T-helper 2 cell treated with Interferon-gamma antibody and Interleukin-4, amounts not matched to agents 5 μg/mL and 100 μg/mL, for 36 hours (primary cell): ENCODE measurements at regions not wholly inside any gene's neighbourhood (a gene's known extent, or its start where the extent isn't known, plus 50 kb on each side); places are given as distances from the start of the nearest gene placed in this dataset.
"Not testable (repeated sequence)": the region's sequence is repeated elsewhere in the genome, so short reads cannot be mapped to it uniquely, and the experiment has no call there.

Experiments used
- DNase-seq: peaks from one replicate; pipeline ENCODE4 v3.0.0; 2021; ENCODE audit warnings: low spot score
- H3K27ac Mint-ChIP-seq: one replicate; pipeline ENCODE4 v1.8.0; 2021; ENCODE audit warnings: mild to moderate bottlenecking, mixed read lengths
- H3K27me3 Mint-ChIP-seq: one replicate; pipeline ENCODE4 v1.8.0; 2021; ENCODE audit warnings: low read depth, mixed read lengths
- H3K36me3 Mint-ChIP-seq: one replicate; pipeline ENCODE4 v1.8.0; 2021; ENCODE audit warnings: low read depth, mixed read lengths
- H3K4me1 Mint-ChIP-seq: one replicate; pipeline ENCODE4 v1.8.0; 2021; ENCODE audit warnings: low read depth, mixed read lengths
- H3K4me3 Mint-ChIP-seq: one replicate; pipeline ENCODE4 v1.8.0; 2022; ENCODE audit warnings: mild to moderate bottlenecking, moderate library complexity, mixed read lengths
- H3K9me3 Mint-ChIP-seq: one replicate; pipeline ENCODE4 v1.8.0; 2021; ENCODE audit warnings: mixed read lengths

DNA sequence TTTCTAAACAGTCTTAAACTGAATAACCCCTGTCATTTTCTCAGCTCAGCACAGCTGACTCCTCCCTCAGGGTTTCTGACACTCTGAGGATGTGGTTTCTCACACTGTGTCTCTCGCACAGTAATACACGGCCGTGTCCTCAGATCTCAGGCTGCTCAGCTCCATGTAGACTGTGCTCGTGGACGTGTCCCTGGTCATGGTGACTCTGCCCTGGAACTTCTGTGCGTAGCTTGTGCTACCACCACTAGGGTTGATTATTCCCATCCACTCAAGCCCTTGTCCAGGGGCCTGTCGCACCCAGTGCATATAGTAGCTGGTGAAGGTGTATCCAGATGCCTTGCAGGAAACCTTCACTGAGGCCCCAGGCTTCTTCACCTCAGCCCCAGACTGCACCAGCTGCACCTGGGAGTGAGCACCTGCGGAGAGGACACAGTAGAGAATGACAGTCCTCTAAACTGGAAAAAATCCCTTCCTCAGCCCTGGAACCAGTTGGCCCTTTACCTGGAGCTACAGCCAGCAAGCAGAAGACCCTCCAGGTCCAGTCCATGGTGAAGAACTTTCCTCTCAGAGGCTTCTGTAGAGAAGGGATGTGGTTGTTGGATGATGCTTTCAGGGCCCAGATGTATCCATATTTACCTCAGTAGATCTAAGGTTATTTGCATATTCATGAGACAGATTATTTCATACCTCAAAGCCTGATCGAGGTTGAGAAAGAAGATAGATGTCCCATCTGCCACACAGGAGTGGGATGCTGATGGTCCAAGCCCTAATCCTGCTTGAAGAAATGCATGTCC lies 984.8 kb downstream of the TMEM121 start:
- Mint-ChIP-seq H3K36me3 (no peaks in the 10 kb centered on the region), H3K4me1 (peaks cover 51% of the 10 kb centered on the region), H3K9me3 (no peaks in the 10 kb centered on the region), H3K4me3 (peak overlapping the region; percentile 40), H3K27ac (peak overlapping the region; percentile 78), H3K27me3 (peaks cover 39% of the 10 kb centered on the region)
- no peak for DNase-seq

DNA sequence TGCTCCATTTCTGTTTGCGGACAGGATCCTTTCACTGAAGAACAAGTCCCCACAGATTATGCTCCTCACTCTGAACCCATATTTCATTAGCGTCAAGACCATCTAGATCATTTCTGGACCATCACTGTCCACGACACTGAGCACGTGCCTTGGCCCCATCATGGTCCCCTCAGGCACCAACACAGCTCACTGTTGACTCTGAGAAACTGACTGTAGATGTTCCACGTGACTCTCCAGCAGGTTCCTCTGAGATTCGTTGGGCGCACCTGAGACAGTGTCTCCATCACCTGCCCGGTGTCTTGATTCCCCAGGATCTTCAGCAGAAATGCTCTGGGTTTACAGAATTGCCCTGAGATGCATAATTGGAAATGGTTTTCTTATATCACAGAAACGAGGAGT lies 985.4 kb downstream of the TMEM121 start:
- H3K27me3 Mint-ChIP-seq = peaks cover 42% of the 10 kb centered on the region
- H3K36me3 Mint-ChIP-seq = no peaks in the 10 kb centered on the region
- peaks cover 47% of the 10 kb centered on the region for H3K4me1 Mint-ChIP-seq
- H3K4me3 Mint-ChIP-seq = no peak overlapping the region
- peak overlapping the region; percentile 7 for H3K27ac Mint-ChIP-seq
- no peak for DNase-seq
- H3K9me3 Mint-ChIP-seq = no peaks in the 10 kb centered on the region

DNA sequence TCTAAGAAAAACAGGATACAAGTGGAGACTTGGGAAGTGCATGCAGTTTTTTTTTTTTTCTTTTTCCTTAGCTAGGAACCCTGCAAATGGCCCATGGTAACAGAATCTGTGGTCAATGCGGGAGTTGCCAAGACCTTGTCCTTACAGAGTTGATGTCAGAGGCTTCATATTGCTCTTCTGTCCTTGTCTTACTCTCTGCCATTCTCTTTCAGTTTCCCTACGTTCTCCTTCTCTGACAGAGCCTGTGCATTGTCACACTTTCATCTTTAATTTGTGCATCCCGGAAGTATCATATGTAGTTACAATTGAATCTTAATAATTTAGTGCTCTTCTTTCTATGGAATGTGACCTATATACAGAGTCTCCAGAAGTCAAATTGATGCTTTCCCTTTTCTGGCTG lies 986.9 kb downstream of the TMEM121 start:
- Mint-ChIP-seq H3K4me3 (no peak overlapping the region), H3K9me3 (no peaks in the 10 kb centered on the region), H3K4me1 (peaks cover 42% of the 10 kb centered on the region), H3K36me3 (no peaks in the 10 kb centered on the region), H3K27ac (no peak overlapping the region), H3K27me3 (peaks cover 43% of the 10 kb centered on the region)
- no peak for DNase-seq

DNA sequence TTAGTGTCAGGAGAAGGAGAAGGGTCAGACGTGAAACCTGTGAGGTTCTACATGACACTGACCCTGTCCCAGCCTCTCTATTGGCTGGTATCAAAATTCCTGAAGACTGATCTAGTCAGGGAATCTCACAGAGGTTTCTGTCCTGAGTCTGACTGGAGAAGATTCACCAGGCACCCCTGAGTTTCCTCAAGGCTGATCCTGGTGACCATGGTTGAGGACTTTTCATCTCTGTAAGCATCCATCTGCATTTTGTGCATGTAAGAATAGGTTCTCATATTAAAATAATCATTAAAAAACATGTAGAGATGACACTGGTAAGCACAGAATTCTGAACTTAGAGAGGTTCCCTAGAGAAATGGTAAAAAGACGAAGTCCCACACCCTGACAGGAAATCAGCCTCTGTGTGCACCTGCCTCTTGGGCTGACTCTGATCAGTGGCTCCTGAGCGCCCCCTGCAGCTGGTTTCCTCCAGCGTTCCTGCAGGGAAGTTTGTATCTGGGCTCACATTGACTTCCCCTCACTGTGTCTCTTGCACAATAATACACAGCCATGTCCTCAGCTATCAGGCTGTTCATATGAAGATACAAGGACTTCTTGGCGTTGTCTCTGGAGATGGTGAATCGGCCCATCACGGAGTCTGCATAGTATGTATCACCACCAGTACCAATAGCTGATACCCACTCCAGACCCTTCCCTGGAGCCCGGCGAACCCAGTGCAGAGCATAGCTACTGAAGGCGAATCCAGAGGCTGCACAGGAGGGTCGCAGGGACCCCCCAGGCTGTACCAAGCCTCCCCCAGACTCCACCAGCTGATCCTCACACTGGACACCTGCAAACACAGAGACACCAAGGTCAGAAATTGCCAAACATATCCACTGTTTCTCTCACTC lies 991.9 kb downstream of the TMEM121 start:
- DNase-seq = peak; percentile 63
- peaks cover 9% of the 10 kb centered on the region for H3K4me1 Mint-ChIP-seq
- H3K27ac Mint-ChIP-seq = no peak overlapping the region
- H3K36me3 Mint-ChIP-seq = no peaks in the 10 kb centered on the region
- H3K27me3 Mint-ChIP-seq = peaks cover 47% of the 10 kb centered on the region
- H3K9me3 Mint-ChIP-seq = no peaks in the 10 kb centered on the region
- no peak overlapping the region for H3K4me3 Mint-ChIP-seq

DNA sequence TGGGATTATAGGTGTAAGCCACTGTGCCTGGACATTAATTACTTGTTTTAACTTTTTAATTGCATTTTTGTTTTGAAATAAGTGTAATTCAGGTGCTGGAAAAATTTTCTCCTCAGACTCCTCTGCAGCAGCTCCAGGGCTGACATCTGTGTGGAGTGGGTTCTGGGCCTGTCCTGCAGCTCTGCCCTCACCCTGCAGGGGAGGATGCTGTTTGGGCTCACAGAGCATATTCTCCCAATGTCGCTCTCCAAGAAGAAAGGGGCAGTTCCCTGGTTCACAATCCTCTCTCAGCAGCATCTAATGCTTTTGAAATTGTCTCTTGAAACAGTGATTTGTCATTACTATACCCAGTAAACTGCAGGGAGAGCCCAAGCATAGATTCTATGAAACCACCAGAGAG lies 995.7 kb downstream of the TMEM121 start:
- peaks cover 30% of the 10 kb centered on the region for H3K27me3 Mint-ChIP-seq
- DNase-seq, H3K9me3 Mint-ChIP-seq, H3K4me3 Mint-ChIP-seq, H3K36me3 Mint-ChIP-seq, H3K4me1 Mint-ChIP-seq, H3K27ac Mint-ChIP-seq: not testable (repeated sequence)

DNA sequence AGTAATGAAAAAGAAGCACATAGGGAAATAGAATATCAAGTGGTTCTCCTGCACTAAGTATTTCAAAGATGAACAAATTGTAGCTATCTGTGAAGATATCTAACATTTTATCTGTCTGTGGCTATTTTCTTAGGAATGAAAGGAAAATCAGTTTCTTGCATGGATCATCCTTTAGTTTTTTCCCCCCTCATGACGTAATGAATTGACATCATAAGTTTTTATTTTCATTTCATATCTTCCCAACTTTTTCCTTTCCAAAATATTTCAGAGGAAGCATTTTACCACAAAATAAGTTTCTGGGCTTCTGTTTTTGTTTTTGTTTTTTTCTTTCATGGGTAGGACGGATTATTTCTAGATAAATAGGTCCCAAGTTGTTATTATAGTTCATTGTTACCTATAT lies 996.6 kb downstream of the TMEM121 start:
- peaks cover under 1% of the 10 kb centered on the region for H3K9me3 Mint-ChIP-seq
- H3K27me3 Mint-ChIP-seq = peaks cover 28% of the 10 kb centered on the region
- no peak for DNase-seq
- no peak overlapping the region for H3K27ac Mint-ChIP-seq
- no peak overlapping the region for H3K4me3 Mint-ChIP-seq
- peaks cover 2% of the 10 kb centered on the region for H3K4me1 Mint-ChIP-seq
- H3K36me3 Mint-ChIP-seq = no peaks in the 10 kb centered on the region

DNA sequence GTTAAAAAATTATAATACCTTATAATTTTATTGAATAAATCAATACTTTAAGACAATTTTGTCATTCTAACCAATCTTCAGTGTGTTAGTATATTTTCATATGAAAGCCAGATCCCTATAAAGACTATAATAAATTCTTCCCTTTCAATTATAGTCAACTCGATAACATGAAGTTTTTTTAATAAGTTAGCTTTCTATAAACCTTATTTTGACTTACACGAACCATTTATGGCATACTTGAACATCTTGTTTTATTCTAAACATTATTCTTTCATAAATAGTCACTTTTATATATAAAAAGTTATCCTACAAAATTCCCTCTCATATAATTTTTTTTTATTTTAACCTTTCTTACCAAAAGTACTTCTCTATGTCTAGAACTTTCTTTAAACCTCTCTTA lies 1002.3 kb downstream of the TMEM121 start:
- Mint-ChIP-seq H3K27ac (no peak overlapping the region), H3K4me3 (no peak overlapping the region), H3K36me3 (no peaks in the 10 kb centered on the region), H3K4me1 (peaks cover 4% of the 10 kb centered on the region), H3K9me3 (peaks cover 9% of the 10 kb centered on the region), H3K27me3 (peaks cover 35% of the 10 kb centered on the region)
- DNase-seq = no peak

DNA sequence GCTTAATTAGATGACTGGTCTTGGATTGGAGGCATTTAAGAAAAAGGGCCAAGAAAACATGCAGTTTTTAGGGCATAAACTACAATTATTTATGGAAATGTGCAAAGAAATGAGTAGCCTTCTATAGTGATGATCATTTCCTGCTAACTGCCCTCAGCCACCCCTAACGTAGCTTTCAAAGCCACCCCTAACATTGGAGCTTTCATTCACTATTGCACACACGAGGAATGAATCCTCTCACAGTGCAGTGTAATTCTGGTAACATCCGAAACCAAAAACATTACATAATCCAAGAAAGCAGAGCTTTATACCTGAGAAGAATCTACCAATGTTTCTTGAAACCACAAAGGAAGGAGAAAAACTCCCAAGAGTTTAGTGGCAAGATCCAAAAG lies 1003.6 kb downstream of the TMEM121 start:
- Mint-ChIP-seq H3K9me3 (peaks cover 9% of the 10 kb centered on the region), H3K4me3 (no peak overlapping the region), H3K27ac (no peak overlapping the region), H3K27me3 (peaks cover 31% of the 10 kb centered on the region), H3K4me1 (peaks cover 4% of the 10 kb centered on the region), H3K36me3 (no peaks in the 10 kb centered on the region)
- no peak for DNase-seq

DNA sequence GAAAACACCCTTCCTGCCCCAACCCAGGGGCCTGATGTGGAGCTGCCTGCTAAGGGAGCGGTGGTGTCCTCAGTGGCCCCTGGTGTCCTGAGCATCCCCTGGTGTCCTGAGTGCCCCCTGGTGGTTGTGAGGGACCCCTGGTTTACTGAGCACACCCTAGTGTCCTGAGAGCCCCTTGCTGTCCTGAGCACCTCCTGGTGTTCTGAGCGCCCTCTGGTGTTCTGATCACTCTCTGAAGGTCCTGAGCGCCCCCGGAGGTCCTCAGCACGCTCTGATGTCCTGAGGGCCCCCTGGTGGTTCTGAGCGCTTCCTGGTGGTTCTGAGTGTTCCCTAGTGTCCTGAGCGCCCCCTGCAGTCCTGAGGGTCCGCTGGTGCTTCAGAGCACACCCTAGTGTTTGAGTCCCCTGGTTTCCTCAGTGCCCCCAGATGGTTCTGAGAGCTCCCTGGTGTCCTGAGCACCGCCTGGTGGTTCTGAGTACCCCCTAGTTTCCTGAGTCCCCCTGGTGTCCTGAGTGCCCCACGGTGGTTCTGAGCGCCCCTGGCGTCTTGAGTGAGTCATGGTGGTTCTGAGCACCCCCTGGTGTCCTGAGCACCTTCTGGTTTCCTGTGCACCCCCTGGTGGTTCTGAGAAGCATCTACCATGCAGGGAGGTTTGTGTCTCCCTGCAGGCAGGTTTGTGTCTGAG lies 1004.2 kb downstream of the TMEM121 start:
- Mint-ChIP-seq H3K9me3 (peaks cover 9% of the 10 kb centered on the region), H3K27me3 (peaks cover 35% of the 10 kb centered on the region), H3K27ac (no peak overlapping the region), H3K4me1 (peaks cover 4% of the 10 kb centered on the region), H3K4me3 (no peak overlapping the region), H3K36me3 (no peaks in the 10 kb centered on the region)
- no peak for DNase-seq

DNA sequence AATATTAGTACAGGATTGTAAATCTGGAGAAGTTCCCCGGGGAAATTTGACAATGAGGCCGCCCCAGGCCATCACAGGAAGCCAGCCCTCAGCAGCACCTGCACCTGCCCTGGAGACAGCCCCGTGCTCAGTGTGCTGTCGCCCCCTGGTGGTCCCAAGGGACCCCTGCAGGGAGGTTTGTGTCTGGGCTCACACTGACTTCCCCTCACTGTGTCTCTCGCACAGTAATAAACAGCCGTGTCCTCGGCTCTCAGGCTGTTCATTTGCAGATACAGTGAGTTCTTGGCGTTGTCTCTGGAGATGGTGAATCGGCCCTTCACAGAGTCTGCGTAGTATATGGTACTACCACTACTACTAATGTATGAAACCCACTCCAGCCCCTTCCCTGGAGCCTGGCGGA lies 1011.2 kb downstream of the TMEM121 start:
- peaks cover 15% of the 10 kb centered on the region for H3K4me1 Mint-ChIP-seq
- not testable (repeated sequence) for DNase-seq, H3K9me3 Mint-ChIP-seq, H3K36me3 Mint-ChIP-seq, H3K4me3 Mint-ChIP-seq, H3K27ac Mint-ChIP-seq
- peaks cover 43% of the 10 kb centered on the region for H3K27me3 Mint-ChIP-seq

DNA sequence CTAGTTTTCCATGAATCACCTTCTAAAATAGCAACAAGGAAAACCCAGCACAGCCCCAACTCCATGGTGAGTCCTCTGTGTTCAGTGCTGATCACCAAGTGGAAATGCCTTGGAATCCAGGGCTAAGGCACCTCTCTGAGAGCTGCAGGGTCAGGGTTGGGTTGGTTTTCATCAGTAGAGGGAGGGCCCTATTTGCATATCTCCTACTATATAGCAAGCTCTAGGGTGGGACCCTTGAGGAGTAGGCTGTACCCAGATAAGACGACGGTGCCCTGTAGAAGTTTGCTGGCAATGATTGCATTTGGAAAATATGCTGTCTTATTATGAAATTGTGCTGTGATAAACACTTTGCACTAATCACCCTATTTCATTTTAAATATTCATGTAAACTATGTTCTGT lies 1011.8 kb downstream of the TMEM121 start:
- Mint-ChIP-seq H3K9me3 (no peaks in the 10 kb centered on the region), H3K36me3 (no peaks in the 10 kb centered on the region), H3K27ac (no peak overlapping the region), H3K27me3 (peaks cover 43% of the 10 kb centered on the region), H3K4me3 (no peak overlapping the region), H3K4me1 (peaks cover 15% of the 10 kb centered on the region)
- DNase-seq = no peak

DNA sequence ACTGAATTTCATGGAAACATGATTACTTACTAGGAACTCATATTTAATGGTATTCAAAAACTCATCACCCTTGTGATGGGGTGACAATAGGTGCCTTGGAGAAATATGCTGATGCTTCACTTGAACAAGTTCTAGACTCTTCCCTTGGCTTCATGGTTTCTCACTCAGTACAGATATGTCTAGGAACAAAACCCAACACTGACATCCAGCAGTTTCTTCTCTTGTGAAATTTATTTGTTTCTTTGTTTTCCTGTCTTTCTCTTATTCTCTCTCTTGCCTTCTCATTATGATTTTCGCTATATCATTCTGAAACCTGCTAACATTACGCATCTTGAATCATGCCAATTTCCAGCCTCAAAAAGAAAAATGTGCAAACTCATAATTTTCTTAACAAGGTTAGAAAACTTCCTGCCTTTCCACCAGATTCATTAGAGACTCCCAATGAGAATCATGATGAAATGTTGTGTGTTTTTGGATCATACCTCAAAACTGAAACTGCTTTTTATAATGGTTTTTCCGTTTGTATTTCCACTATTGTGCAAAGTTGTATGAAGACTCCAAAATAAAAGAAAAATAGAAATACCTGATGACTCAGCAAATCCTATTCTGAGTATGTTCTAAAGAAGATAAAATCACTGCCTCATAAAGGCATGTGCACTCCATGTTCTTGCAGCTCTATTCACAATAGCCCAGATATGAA lies 1021.5 kb downstream of the TMEM121 start:
- Mint-ChIP-seq H3K4me3 (no peak overlapping the region), H3K27ac (peak overlapping the region; percentile 53)

DNA sequence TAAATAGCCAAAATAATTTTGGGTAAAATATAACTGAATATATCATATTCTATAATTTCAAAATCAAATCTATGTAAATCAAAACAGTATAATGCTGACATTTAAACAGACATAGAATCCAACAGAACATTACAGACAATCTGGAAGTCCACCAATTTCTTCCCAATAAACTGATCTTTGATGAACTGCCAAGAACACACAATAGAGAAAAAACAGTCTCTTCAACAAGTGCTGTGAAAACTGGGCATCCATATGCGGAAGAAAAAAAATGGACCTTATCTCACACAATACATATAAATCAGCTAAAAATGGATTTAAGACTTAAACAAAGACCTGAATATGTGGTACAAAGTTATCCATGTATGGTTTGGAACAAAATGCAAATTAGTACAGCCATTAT lies 1022.7 kb downstream of the TMEM121 start:
- Mint-ChIP-seq H3K4me3 (no peak overlapping the region), H3K9me3 (no peaks in the 10 kb centered on the region), H3K4me1 (peaks cover 9% of the 10 kb centered on the region), H3K27ac (no peak overlapping the region), H3K27me3 (peaks cover 28% of the 10 kb centered on the region), H3K36me3 (no peaks in the 10 kb centered on the region)
- no peak for DNase-seq

More for the DNA sequence above, 1021.5 kb downstream of the TMEM121 start:
- Mint-ChIP-seq H3K27me3 (peaks cover 23% of the 10 kb centered on the region), H3K4me1 (peaks cover 9% of the 10 kb centered on the region), H3K9me3 (no peaks in the 10 kb centered on the region), H3K36me3 (no peaks in the 10 kb centered on the region)
- no peak for DNase-seq
